IPS-15b (cell line): ENCODE measurements at regions not wholly inside any gene's neighbourhood (a gene's known extent, or its start where the extent isn't known, plus 50 kb on each side); places are given as distances from the start of the nearest gene placed in this dataset.
"Not testable (repeated sequence)": the region's sequence is repeated elsewhere in the genome, so short reads cannot be mapped to it uniquely, and the experiment has no call there.

ENCODE experiments used
- H3K27me3 ChIP-seq: one replicate; pipeline ENCODE4 v1.6.1; 2013; ENCODE audit warnings: low read length; ENCODE audit not compliant: control insufficient read depth, insufficient read depth
- H3K36me3 ChIP-seq: one replicate; pipeline ENCODE4 v1.6.1; 2013; ENCODE audit warnings: low read length; ENCODE audit not compliant: control insufficient read depth, insufficient read depth
- H3K4me1 ChIP-seq: one replicate; pipeline ENCODE4 v1.6.1; 2013; ENCODE audit warnings: mild to moderate bottlenecking, low read length; ENCODE audit not compliant: control insufficient read depth, insufficient read depth
- H3K4me3 ChIP-seq: one replicate; pipeline ENCODE4 v1.5.1; 2013; ENCODE audit warnings: low read depth, low read length
- H3K9ac ChIP-seq: one replicate; pipeline ENCODE4 v1.6.1; 2013; ENCODE audit warnings: low read depth, mild to moderate bottlenecking, low read length
- H3K9me3 ChIP-seq: one replicate; pipeline ENCODE4 v1.6.1; 2013; ENCODE audit warnings: mild to moderate bottlenecking, low read length; ENCODE audit not compliant: control insufficient read depth, insufficient read depth

DNA sequence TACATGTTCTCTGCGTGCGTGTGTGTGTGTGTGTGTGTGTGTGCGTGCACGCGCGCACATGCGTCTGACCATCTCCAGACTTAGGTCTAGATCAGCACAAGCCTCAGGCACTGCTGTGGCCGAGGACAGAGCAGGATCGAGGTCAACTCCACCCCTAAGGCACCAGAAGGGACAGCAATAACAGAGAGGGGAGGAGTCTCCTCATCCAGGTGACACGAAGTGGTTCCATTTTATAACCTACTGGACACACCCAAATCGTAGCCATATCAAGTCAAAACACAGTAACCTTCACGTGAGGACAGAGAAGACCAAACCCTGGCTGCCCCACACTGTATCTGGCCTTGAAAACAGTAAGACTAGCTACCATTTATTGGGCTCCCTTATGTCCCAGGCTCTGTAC is 224.1 kb downstream of the FGFR2 start:
- H3K9me3 ChIP-seq: no peaks in the 10 kb centered on the region
- no peak overlapping the region for H3K9ac ChIP-seq
- no peaks in the 10 kb centered on the region for H3K4me1 ChIP-seq
- no peaks in the 10 kb centered on the region for H3K27me3 ChIP-seq
- H3K36me3 ChIP-seq: no peaks in the 10 kb centered on the region
- H3K4me3 ChIP-seq: no peak overlapping the region

- no peaks in the 10 kb centered on the region for H3K27me3 ChIP-seq
- no peaks in the 10 kb centered on the region for H3K36me3 ChIP-seq
- H3K4me1 ChIP-seq: no peaks in the 10 kb centered on the region
- H3K9me3 ChIP-seq: no peaks in the 10 kb centered on the region
- H3K4me3 ChIP-seq: no peak overlapping the region
- no peak overlapping the region for H3K9ac ChIP-seq
Measured at GRCh38 chr10:121375172-121375571, 223.1 kb downstream of the FGFR2 start.

DNA sequence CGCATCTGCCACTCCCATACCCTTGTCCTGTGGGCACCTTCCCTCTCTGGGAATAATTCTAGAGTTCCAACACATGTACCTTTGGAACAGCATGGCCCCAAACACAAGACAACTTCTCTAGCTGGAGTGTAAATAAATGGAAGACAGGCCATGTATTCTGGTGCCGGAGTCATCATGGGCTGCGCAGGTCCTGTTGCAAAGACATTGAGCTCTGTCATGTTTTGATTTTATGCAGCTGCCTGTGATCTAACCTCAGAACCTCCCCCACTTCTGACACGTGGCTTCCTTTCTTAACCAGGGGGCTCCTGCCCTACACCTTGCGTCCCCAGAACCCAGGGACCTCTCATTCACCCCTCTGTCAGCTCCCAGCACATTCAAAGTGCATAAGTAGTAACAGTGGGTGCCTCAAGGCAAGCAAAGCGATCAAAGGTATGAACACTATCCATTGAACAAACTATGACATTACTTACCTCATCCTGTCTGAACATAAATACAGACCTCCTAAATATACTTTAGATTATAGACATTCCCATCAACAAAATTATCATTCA is 219.9 kb downstream of the FGFR2 start:
- no peaks in the 10 kb centered on the region for H3K27me3 ChIP-seq
- H3K36me3 ChIP-seq: no peaks in the 10 kb centered on the region
- H3K9ac ChIP-seq: no peak overlapping the region
- H3K9me3 ChIP-seq: no peaks in the 10 kb centered on the region
- no peaks in the 10 kb centered on the region for H3K4me1 ChIP-seq
- no peak overlapping the region for H3K4me3 ChIP-seq

- H3K9ac ChIP-seq: no peak overlapping the region
- H3K4me3 ChIP-seq: no peak overlapping the region
- no peaks in the 10 kb centered on the region for H3K36me3 ChIP-seq
- no peaks in the 10 kb centered on the region for H3K4me1 ChIP-seq
- no peaks in the 10 kb centered on the region for H3K27me3 ChIP-seq
- H3K9me3 ChIP-seq: no peaks in the 10 kb centered on the region
Measured at GRCh38 chr10:121379013-121379412, 219.2 kb downstream of the FGFR2 start.

DNA sequence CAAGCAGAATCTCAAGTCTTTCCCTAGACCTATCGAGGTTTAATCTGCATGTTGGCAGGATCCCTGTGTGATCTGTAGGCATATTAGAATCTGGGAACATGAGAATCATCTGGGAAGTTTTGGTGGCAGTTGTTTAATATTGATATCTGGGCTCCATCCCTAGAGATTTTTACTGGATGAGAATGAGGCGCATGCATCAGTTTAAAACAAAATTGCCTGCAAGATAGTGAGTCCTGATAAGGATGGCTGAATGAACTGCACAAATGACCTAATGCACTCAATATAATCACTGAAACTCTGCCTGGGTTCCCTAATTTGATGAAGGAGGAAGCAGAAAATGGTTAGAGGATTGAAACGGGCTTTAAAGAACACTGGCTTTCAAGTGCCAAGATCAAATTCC is 218.0 kb downstream of the FGFR2 start:
- Histone ChIP-seq H3K4me3 (no peak overlapping the region), H3K36me3 (no peaks in the 10 kb centered on the region)

DNA sequence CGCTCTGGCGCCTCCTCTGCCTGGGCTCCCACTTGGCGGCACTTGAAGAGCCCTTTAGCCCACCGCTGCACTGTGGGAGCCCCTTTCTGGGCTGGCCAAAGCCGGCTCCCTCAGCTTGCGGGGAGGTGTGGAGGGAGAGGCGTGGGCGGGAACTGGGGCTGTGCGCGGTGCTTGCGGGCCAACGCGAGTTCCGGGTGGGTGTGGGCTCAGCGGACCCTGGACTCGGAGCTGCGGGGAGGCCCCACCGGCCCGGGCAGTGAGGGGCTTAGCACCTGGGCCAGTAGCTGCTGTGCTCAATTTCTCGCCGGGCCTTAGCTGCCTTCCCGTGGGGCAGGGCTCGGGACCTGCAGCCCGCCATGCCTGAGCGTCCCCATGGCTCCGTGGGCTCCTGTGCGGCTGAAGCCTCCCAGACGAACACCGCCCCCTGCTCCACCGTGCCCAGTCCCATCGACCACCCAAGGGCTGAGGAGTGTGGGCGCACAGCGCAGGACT is 216.2 kb downstream of the FGFR2 start:
- not testable (repeated sequence) for H3K36me3 ChIP-seq, H3K9me3 ChIP-seq, H3K4me1 ChIP-seq, H3K9ac ChIP-seq, H3K27me3 ChIP-seq, H3K4me3 ChIP-seq

More for the DNA sequence above, 218.0 kb downstream of the FGFR2 start:
- no peak overlapping the region for H3K9ac ChIP-seq
- no peaks in the 10 kb centered on the region for H3K9me3 ChIP-seq
- H3K27me3 ChIP-seq: no peaks in the 10 kb centered on the region
- no peaks in the 10 kb centered on the region for H3K4me1 ChIP-seq

GRCh38 chr10:121385136-121385535 is 213.1 kb downstream of the FGFR2 start:
- Histone ChIP-seq H3K4me3 (no peak overlapping the region), H3K27me3 (no peaks in the 10 kb centered on the region), H3K4me1 (no peaks in the 10 kb centered on the region), H3K9ac (no peak overlapping the region), H3K36me3 (no peaks in the 10 kb centered on the region), H3K9me3 (no peaks in the 10 kb centered on the region)

DNA sequence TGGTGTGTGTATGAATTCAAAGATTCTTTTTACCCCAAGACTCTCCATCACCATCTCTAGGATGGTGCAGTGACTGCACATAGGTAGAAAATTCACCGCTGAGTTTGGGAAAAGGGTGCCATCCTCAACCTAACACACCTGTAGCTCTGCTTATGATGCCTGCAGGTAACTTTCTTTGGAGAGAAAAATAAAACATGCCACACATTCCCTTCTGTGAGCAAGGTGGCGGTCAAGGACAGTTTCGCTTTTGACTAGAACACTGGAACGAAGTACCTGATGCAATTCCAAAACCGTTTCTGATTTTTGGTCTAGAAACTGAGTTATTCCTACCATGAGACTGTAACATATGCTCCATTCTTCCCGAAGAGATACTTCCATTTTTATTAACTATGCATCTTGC is 205.6 kb downstream of the FGFR2 start:
- no peaks in the 10 kb centered on the region for H3K36me3 ChIP-seq
- H3K4me3 ChIP-seq: no peak overlapping the region

DNA sequence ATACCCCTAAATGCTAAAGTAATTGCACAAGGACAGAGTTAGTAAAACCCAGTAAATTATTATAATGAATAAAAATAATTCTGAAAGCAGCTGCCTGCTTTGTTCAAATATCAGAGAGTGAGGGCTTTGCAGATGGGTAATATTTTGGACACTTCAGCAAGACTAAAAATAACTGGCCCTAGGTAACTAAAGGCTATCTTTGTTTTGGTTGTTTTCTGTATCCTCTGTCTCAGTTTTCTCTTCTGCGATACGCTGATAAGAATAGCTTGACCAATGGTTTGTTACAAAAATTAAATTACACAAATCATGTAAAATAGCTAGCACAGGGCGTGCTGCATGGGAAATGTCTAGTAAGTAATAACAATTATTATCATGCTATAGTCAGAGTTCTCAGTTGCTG is 204.7 kb downstream of the FGFR2 start:
- H3K36me3 ChIP-seq: no peaks in the 10 kb centered on the region
- no peaks in the 10 kb centered on the region for H3K27me3 ChIP-seq
- no peak overlapping the region for H3K9ac ChIP-seq
- H3K4me1 ChIP-seq: no peaks in the 10 kb centered on the region
- H3K9me3 ChIP-seq: no peaks in the 10 kb centered on the region
- H3K4me3 ChIP-seq: no peak overlapping the region

More for the DNA sequence above, 205.6 kb downstream of the FGFR2 start:
- Histone ChIP-seq H3K27me3 (no peaks in the 10 kb centered on the region), H3K9me3 (no peaks in the 10 kb centered on the region), H3K9ac (no peak overlapping the region), H3K4me1 (no peaks in the 10 kb centered on the region)

GRCh38 chr10:121400507-121400906 is 197.7 kb downstream of the FGFR2 start:
- not testable (repeated sequence) for H3K9ac ChIP-seq, H3K4me1 ChIP-seq, H3K4me3 ChIP-seq, H3K27me3 ChIP-seq, H3K9me3 ChIP-seq, H3K36me3 ChIP-seq

DNA sequence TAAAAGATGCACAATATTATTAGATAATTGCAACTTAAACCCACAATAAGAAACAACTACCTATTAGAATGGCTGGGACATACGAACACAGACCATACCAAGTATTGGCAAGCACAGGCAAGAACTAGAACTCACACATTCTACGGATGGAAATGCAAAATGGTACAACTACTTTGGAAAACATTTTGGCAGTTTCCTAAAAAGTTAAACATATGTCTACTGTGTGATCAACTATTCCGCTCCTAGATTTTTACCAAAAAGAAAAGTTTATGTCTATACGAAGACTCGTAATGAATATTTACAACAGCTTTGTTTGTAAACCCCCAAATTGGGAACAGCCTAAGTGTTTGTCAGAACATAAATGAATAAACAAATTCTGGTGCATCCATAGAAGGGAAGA is 194.7 kb downstream of the FGFR2 start:
- H3K4me3 ChIP-seq: no peak overlapping the region

GRCh38 chr10:121404611-121405010 is 193.6 kb downstream of the FGFR2 start:
- Histone ChIP-seq H3K9ac (no peak overlapping the region), H3K27me3 (no peaks in the 10 kb centered on the region), H3K36me3 (no peaks in the 10 kb centered on the region), H3K4me1 (no peaks in the 10 kb centered on the region), H3K9me3 (no peaks in the 10 kb centered on the region), H3K4me3 (no peak overlapping the region)

More for the DNA sequence above, 194.7 kb downstream of the FGFR2 start:
- no peaks in the 10 kb centered on the region for H3K4me1 ChIP-seq
- H3K36me3 ChIP-seq: no peaks in the 10 kb centered on the region
- no peaks in the 10 kb centered on the region for H3K9me3 ChIP-seq
- H3K9ac ChIP-seq: no peak overlapping the region
- H3K27me3 ChIP-seq: no peaks in the 10 kb centered on the region
